ENCODE measurements at regions not wholly inside any gene's neighbourhood (a gene's known extent, or its start where the extent isn't known, plus 50 kb on each side); places are given as distances from the start of the nearest gene placed in this dataset.
"Not testable (repeated sequence)": the region's sequence is repeated elsewhere in the genome, so short reads cannot be mapped to it uniquely, and the experiment has no call there.

DNA sequence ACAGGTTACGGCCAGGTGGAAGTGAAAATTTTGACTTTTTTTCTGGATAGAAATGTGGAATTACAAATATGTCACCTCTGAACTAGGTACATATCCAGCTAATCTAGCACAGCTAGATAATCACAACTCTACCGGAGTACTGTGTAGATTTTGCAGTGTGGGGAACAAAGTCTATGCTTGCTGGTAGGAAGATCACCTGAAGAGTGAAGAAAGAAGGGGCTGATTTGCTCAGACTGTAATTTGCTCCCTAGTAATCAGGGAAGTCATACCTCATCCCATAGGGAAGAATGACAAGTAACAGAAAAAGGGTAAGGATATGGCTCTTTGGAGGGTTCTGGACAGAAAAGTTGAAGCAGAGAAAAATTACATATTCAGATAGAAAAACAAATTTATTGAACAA is 319.6 kb upstream of the TMPRSS15 start:
- DNase-seq = no peak

DNA sequence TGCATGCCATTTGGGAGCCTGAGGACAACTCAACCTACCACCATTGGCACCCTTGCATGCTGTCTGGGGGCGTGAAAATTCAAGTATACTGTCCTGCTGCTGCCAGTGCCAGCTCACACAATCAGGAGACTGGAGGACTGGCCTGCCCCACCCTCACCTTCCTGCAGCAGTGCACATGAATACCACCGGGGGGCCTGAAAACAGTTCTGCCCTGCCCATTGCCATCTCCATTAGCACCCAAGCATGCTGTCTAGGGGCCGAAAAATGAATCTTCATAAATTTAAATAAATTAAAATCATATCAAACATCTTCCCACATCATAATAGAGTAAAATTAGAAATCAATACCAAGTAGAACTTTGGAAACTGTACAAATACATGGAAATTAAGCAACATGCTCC is 322.1 kb upstream of the TMPRSS15 start:
- DNase-seq = no peak

DNA sequence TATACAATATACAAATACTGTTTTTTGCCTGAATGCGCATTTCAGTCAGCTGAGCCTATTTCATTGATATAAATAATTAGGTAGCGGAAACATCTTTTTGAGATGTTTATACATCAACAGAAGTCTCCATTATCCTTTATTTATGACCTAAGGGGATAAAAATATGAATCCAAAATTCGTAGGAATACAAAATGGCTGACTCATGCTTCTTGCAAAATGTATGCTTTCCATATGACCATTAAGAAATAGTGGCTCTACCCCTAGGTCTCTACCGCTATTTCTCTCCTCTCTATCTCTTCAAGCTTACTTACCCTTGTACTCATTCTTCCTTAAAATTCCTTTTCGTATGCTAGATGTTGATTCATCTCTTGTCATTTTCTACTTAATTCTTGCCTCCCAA is 338.4 kb upstream of the TMPRSS15 start:
- no peak for DNase-seq

DNA sequence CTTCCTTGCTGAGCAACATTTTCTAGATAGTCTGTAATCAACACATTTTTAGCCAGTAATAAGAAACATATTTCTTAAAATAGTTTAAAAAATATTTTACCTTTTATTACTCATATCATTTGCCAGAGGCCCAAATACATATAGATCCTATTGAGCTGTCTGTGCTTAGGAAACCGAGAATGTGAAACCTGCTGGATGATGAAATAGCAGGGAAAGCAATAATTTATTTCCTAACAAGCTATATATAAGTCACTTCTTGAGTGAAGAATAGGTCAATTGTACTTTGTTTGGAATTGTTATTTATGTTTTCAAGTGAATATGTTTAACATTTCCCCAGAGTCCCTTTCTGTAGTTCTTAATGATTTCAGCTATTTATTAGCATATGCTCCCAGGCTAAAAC is 339.9 kb upstream of the TMPRSS15 start:
- DNase-seq = no peak

DNA sequence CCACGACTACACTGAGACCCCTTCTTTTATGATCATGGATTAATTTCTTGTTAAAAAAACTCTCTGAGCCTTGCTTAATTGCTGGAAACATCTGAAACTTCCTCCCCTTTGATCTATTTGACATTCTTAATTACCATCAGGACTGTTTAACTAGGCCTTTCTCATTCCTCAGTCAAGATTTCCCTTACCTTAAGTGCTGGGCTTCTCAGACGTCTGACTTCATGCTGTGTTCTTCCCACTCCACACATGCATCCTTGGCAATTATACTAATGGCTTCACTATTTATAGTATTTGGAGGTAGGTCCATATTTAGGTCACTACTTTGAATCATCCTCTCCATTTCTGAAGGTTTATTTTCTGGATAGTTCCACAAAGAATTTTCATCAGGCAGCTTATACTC is 341.3 kb upstream of the TMPRSS15 start:
- DNase-seq = no peak

DNA sequence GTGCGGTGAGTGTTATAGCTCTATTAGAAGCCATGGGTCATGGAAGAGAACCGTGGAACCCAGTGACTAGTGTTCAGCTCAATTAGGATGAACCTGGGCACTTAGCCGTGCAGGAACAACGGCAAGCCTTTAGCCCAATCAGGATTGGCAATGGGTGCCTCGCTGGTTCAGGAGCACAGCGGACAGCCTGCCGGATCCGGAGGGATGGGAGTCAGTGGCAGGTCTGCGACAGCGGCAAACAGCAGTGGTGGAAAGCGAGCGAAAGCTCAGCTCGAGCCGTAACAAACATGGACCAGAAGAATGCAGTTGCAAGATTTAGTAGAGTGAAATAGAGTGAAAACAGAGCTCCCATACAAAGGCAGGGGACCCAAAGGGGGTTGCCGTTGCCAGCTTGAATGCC is 349.3 kb upstream of the TMPRSS15 start:
- DNase-seq = not testable (repeated sequence)

DNA sequence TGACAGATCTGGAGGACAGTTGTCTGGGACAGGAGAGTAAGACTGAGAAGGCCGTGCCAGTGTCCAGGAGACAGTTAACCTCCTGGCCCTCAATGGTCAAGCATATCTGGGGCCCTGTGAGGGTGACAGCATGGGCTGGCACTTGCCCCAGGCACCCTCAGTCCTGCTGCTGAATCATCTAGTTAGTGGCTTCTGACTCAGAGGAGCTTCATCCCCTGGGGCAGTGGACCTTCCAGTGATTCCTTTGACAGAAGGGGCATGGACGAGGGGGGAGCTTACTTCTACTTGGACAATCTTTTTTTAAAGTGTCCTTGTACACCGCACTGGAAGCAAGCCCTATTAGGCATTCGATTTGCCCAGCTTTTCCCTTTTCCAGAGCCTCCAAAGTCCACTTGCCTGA is 352.7 kb upstream of the TMPRSS15 start:
- not testable (repeated sequence) for DNase-seq

DNA sequence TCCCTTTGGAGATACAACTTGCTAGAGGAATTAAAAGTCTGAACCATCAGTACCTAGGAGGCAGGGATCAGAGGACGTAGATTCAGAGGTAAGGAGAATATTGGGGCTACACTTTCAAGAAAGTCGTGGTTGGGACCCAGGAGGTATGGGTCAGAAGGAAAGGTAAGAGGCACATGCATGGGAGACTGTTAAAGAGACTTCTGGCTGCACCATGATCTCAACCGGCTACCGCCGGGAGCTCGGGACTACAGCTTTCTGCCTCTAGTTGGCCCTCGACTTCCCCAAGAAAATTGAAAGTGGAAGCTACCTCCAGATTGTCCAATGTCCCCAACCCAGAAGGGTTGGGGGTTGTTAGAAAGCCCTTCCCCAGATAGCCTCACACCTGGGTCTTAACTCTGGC is 355.7 kb upstream of the TMPRSS15 start:
- DNase-seq = no peak

DNA sequence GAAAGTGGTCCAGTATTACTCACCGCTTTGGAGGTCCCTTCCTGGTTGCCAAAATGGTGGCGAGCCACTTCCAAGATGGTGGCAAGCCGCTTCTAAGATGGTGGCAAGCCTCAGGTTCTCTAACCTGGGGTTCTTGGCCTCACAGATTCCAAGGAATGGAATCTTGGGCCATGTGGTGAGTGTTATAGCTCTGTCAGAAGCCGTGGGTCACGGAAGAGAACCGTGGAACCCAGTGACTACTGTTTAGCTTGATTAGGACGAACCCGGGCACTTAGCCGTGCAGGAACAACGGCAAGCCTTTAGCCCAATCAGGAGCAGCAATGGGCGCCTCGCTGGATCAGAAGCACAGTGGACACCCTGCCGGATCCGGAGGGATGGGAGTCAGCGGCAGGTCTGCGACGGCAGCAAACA is 356.2 kb upstream of the TMPRSS15 start:
- no peak for DNase-seq

DNA sequence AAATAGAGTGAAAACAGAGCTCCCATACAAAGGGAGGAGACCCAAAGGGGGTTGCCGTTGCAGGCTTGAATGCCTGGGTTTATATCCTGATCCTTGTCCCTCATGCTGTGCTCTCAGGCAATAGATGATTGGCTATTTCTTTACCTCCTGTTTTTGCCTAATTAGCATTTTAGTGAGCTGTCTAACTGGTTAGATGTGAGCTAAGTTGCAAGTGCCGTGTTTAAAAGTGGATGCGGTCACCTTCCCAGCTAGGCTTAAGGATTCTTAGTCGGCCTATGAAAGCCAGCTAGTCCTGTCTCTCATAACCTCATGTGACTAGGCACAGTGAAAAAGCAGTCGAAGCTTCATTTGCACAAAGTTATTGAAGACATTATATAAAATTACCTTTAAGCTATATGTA is 356.7 kb upstream of the TMPRSS15 start:
- no peak for DNase-seq

DNA sequence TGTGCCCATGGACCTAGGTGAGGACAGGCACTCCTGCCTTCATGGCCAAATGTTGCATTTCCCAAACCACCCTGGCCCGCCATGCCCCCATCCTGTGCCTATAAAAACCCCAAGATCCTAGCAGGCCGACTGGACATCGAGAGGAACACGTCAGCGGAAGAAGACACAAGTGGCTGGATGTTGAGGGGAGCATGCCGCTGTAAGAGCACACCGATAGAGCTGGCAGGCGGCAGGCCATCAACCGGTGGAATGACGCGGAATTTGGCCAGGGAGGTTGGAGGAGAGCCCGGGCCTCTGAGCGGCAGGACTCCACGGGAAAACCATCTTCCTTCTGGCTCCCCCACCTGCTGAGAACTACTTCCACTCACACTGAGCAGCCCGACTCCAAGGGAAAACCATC is 361.1 kb upstream of the TMPRSS15 start:
- DNase-seq = no peak

DNA sequence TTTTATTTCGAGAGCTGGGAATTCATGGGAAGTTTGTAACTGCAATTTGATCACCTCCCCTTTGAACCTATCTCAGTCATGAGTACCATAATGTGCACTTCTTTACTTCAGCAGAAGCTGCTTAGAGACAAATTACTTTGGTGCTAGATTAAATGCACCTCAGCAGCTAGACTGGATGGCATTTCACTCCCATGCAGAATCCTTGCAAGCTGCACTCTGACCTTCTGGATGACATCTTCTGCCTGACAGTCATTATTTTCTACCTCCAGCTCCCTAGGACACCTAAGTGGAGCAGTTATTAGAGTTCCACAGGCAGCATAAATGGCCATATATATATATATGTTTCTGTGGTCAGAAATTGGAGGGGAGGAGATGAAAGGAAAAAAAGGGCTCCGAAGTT is 366.0 kb upstream of the TMPRSS15 start:
- DNase-seq = no peak

DNA sequence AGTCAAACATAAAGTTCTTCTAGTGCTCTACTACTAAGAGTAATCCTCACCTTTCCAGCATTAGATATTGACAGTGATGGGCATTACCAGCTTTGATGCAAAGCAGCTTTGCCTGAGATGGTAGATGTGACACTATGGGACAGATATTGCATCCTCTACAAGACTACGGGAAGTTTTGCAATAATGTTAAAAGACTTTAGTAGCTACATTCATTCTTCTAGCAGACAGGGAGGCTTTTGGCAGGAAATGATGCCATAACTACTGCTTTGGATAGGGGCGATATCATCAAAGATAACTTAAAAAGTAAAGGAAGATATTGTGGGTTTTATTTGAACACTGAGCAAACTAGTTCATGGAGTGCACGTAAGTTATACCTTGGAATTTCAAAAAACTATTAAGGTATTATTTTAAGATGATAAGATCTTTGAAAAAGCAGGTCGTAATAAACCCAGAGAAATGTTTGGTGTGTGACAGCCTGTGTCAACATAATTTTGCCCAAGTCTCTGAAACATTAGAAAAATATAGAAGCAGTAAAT is 368.3 kb upstream of the TMPRSS15 start:
- no peak for DNase-seq

DNA sequence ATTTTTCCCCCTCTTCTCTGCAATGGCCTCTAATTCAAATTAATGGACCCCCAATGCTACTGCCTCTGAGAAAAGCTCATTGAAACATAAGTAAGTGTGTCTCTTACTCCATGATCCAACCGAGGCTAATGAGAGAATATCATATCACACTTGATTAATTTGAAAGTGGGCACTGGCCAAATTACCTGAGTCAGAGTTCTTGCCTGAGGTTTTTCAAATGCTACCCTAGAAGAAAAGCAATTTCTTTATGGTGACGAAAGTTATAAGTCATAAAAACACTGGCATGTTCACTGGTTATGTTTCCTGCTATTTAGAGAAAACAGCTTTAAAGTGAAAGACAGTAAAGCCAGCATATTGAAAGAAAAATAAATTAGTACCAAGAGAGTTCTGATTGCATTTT is 368.8 kb upstream of the TMPRSS15 start:
- DNase-seq = no peak

DNA sequence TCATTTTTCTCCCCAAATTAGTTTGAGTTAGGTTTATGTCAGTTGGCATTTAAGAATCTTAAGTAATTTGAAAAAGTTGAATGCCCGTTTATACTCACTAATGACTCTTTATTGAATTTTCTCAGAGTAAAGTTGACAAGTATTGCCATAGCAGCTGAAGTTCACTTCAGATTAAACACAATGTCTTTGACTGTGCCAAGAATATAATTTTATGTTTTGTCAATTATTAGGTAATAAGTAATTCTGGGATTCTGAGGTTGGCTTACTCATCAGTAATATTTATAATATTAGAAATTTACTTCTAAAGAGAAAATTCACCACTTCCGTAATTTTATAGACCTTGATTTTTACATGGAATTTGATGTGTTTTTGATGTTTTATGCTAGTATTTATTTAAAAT is 369.3 kb upstream of the TMPRSS15 start:
- no peak for DNase-seq

DNA sequence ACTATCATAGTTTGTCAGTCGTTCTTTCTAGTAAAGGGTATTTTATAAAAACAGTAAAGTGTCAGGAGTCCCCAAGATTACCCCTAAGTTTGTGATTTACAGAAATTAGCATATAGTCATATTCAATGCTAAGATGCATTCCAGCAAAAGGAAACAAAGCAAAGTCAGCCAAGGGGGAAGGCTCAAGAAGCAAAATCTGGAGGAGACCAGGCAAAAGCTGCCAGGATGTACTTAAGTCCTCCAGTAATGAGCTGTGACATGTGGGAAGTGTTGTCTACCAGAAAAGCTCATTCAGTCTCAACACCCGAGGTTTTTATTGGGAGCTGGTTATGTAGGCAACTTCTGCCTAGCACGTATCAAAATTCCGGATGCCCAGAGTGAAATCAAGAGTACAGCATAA is 373.4 kb upstream of the TMPRSS15 start:
- DNase-seq = no peak

DNA sequence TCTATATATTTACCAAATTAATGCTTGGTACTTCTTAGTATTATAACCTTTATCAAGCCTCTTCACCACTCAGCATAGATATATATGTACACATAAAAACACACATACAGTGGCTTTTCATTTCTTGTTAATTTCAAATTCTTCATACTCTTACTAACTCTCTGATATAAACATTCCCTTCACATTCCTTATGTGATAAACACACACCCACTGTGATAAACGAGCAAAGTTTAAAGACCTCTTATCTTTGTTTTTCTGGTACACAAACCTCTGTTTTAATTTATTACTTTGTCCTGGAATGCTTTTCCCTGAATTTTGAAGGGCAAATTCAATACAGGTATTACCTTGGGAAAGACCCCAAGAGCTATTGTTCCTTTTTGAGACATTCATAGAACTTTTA is 379.1 kb upstream of the TMPRSS15 start:
- no peak for DNase-seq

DNA sequence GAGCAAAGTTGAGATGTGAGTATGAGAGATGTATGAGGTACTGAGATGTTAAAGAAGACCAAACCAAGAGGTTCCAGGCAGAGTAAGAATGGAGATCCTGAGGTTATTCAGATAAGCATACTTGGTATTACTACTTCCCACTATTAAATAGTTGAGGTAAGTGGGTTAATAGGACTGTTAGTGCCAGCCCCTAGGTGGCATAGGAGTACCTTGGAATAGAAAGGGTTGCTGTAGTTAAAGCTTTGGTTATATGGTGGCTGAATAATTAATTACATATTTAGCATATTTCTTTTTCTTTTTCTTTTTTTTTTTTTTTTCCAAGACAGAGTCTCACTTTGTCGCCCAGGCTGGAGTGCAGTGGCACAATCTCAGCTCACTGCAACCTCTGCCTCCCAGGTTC is 397.9 kb upstream of the TMPRSS15 start:
- DNase-seq = no peak

DNA sequence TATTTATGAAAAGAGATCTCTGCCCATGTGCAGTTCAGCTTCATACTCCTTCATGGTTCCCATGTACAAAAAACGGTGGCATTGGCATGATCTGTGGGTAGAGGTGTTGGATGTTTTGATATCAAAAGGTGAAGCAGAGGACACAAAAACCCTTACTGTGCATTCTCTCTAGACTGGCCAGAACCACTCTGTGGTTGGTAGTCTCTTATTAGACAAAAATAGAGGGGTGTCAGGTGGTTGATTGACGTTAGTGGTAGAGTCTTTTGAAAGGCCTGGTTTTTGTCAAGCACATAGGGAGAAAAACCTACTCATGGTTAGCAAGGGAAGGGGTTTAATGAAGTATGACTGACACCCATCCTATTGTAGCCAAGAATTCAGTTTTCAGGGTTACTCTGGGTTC is 400.0 kb upstream of the TMPRSS15 start:
- DNase-seq = no peak

DNA sequence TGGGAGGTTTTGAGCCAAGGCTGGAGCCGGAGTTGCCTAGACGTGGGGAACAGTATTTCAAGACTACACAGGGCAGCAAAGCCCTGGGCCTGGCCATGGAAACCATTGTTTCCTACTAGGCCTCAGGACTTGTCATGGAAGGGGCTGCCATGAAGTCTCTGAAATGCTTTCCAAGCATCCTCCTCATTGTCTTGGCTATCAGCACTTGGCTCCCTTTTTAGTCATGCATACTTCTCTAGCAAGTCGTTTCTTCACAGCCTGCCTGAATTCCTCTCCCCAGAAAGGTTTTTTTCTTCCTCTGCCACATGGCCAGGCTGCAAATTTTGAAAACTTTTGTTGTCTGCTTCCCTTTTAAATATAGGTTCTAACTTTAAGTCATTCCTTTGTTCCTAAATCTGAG is 406.6 kb upstream of the TMPRSS15 start:
- DNase-seq = no peak

DNA sequence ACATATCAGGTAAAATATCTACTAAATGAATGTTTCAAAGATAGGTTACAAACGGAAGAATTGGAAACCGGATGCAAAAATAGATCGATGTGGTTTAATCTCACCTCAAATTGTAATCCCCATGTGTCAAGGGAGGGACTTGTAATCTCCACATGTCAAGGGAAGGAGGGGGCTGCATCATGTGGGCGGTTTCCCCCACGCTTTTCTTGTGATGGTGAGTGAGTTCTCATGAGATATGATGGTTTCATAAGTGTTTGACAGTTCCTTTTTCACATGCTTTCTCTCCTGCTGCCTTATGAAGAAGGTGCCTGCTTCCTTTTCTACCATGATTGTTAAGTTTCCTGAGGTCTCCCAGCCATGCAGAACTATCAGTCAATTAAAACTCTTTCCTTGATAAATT is 408.7 kb upstream of the TMPRSS15 start:
- DNase-seq = no peak

DNA sequence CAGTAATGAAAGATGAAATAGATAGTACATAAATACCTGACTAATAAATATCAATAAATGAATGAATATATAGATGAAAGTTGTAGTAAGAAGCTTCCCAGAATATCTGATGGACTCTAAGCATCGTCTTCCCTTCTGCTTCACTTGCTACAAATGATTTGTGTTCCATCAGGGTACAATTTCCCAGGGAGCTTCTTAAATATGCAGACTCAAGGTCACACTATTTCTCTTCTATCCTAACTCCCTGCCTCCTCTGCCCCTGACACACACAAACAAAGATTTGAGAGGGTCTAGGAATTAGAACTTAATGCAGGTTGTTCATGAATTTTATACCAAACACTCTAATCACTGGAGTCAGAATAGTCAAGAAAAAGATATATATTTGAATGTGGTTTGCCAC is 415.9 kb upstream of the TMPRSS15 start:
- no peak for DNase-seq

DNA sequence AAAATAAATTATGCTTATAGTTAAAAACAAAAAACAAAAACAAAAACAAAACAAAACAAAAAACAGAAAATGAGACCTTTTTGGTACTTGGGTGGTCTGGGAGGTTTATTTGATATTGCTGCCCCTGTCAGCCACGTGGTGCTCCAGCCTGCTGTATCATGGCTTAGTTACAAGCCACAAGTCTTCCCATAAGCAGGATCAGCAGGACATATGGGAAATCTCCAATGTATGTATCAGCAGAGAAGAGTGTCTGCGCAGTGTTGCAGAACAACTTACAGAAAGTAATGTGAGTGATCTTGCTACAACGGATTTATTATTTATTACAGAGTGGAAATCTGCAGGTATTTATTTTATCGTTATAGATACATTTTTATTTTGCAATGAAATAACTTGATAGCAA is 423.0 kb upstream of the TMPRSS15 start:
- DNase-seq = no peak

DNA sequence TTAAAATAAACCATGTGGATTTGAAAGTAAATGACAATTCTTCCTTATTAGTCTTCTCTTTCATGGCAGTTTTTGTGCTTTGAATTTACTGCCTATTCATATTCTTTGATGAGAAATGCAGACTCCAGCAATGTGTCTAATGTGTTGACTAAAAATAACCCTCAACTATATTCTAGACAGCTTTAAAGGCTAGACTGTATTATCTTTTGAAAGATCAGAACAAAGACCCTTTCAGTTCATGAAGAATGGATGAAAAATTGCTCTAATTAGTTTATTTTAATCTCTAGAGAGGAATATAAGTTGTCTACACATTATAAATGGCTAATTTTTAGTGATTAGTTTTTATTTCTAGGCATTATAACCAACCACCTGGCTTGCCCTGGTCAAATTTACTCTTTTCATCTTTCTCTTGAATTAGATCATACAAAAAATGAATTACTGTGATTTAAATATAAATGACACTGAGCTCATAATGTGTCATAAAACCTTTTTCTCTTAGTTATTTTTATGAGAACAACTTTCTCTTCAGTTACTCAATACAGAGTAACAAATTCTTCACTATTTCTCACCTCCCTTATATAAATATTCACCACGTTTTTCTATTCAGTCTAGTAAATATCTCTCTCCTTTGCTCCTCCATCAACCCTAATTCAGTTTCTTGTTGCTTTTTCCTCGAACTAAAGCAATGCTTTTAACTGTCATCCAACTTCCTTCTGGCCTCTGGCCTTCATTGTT is 428.5 kb upstream of the TMPRSS15 start:
- DNase-seq = peak; percentile 50

DNA sequence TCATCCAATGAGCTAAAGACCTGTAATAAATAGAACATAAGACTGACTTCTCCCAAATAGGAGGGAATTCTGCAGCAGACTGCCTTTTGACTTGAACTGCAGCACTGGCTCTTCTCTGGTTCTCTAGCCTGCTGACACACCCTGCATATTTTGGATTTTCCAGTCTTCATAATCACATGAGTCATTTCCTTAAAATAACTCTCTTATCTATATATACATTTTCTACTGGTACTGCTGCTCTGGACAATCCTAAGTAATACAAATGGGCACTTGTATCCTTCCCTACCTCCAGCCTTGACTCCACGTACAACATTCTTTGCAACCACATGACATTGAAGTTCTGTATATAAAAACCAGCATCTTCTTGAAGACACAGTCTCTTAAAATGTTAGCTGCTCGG is 429.4 kb upstream of the TMPRSS15 start:
- no peak for DNase-seq

Data from NCI-H748 treated with DMSO at 0.1 percent for 48 hours (cell line).